CD4-positive, alpha-beta T cell treated with Interleukin-1 beta for 1 hour (primary cell): ENCODE measurements at regions not wholly inside any gene's neighbourhood (a gene's known extent, or its start where the extent isn't known, plus 50 kb on each side); places are given as distances from the start of the nearest gene placed in this dataset.
"Not testable (repeated sequence)": the region's sequence is repeated elsewhere in the genome, so short reads cannot be mapped to it uniquely, and the experiment has no call there.

ENCODE experiments used
- DNase-seq, 2 donors: peaks; one replicate each; pipeline ENCODE4 v3.0.0-alpha.2; 2020 to 2022

DNA sequence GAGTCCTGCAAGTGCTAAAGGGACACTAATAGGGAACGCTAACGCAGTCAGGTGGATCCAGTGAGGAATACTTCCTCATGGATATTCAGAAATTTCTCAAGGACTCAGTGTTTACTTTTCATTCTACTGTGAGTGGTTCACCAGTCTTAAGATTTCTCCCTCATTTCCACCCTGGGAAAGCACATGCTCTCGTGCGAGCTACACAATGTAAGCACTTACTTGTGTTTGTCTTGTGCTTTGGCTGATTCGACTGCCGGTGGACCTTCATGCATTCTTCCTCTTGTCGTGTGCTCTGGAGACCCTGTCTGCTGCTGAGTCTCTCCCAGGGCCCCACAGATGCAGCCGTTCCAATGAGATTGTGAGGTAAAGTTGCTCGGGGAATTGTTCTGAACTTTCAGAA is 180.1 kb downstream of the NUFIP1 start:
- DNase-seq = no peak

DNA sequence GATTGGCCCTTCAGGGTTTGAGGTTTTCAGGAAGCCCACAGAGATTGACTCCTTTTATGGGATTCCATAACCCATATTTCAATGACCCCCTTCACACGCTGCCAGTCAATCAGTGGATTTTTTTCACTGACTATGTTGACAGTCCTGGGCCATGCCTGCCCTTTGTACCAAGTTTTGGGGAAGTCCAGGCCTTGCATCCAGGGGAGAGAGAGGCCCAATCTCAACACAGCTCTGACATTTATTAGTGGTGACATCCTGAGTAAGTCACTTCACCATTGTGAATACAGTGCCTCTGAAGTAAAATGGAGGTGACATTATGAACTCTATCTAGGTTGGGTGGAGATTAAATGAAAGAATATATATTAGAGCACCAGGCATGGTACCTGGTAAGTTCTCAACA is 181.1 kb downstream of the NUFIP1 start:
- DNase-seq = no peak

DNA sequence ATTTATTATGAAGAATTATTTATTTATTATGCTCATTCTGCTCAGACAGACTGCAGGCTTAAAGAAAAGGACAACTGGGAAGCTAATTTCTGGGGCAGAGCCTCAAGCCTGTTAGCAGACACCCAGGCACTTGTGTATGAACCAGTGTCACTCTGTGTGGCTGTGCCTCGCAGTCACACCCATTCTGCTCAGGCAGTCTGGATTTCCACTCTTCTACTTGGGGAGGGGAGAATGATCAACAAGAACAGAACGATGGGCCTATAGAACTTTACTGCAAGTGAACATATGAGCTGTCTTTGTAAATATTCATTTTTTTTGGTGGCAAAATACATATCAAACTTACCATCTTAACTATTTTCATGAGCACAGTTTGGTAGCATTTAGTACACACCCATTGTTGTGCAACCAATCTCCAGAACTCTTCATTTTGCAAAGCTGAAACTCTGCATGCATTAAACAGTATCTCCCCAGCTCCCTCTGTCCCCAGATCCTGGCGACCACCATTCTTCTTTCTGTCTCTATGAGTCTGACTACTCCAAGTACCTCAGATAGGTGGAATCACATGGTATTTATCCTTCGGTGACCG is 181.7 kb downstream of the NUFIP1 start:
- DNase-seq = no peak

- no peak for DNase-seq
These were observed 182.4 kb downstream of the NUFIP1 start for GRCh38 chr13:44806826-44807225.

DNA sequence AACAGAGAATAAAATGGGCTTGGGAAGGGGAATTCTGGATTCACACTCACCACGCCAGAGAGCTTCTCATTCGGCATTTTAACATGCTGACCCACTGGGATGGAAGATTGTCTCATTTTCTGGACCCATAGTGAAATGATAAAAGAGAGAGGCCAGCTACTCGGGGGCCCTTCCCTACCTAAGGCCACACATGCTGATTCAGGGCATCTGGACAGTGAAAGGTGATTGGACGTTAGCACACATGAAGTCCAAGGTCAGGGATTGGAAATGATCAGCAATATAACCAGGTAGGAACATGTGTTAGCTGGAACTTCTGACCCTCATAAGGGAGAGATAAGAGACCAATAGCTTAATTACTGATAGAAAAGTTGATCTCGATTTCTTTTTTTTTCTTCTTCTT is 183.7 kb downstream of the NUFIP1 start:
- DNase-seq = no peak

GRCh38 chr13:44803390-44803789 is 185.9 kb downstream of the NUFIP1 start:
- DNase-seq = no peak

DNA sequence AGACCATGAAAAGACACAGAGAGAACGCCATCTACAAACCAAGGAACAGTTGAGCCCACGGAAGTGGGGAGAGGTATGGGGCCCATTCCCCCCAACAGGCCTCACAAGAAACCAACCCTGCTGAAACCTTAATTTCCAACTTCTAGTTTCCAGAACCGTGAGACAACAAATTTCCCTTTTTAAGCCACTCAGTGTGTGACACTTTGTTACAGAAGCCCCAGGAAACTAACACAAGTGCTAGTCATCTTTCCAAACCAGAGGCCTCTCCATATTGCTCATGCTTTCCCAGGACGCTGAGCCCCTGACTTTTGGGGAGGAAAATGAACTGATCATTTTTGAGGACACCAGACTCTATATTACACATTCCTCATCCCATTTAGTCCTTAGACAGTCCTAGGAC is 186.8 kb downstream of the NUFIP1 start:
- no peak for DNase-seq

DNA sequence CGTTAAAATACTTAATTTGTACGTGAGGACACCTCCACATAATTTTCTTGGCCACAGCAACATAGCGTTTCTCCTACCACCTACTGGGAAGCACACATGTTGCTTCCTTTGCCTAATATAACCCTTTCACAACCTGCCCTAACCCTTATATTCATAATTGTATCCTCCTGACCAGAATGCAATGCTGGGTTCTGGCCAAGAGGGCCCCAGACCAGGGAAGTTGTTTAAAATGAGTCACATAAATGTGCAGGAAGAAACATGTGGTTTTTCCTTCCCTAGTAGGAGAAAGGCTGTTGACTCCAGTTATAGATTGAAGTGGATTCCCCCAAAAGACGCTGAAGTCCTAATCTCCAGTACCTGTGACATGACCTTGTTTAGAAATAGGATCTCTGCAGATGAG is 187.3 kb downstream of the NUFIP1 start:
- no peak for DNase-seq

DNA sequence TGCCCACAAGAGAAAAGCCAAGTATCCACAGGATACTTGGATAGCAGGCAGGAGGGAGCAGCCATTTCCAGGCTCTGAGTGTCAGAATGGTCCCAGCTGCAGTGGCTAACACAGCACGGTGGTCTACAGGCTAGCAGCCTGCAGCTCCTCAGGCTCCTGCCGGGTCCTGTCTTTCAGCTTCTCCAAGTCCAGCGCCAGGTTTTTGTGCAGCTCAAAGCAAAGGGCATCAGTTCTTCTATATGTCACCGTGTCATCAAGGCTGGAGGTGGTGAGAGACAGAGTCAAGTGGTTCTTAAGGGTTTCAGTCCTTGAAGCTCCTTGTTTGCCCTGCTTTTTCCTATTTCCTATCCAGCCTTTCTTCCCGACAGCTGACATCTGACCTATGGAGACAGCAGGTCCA is 188.6 kb downstream of the NUFIP1 start:
- DNase-seq = no peak

DNA sequence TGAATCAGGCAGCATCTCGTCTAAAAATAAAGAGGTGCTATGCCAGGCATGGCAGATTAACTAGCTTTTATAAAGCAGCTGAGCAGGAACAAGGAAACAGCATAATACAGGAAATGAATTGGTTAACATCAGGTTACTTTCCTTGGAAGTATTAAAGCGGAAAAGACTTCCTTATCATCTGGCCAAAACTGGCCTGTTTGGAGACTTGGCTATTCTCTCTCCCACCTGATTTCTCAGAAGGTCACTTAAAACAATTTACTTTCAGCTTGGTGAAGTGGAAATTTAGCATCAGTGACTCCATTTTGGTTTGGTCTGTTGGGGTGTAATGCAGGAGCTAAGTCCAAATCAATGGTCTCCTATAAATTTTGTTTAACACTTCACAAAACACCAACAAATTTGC is 191.6 kb downstream of the NUFIP1 start:
- no peak for DNase-seq

- DNase-seq = no peak
These were observed 192.4 kb downstream of the NUFIP1 start for GRCh38 chr13:44796597-44797490.

DNA sequence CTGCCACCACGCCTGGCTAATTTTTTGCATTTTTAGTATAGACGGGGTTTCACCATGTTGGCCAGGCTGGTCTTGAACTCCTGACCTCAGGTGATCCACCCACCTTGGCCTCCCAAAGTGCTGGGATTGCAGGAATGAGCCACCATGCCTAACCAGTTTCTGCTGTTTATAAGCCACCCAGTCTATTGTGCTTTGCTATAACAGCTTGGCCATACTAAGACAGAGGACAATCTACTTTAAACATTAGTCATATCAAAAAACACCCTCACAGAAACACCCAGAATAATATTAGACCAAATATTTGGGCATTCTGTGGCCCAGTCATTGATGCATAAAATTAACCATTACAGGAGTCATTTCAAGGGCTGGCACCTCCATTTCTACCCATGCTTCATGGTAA is 193.2 kb downstream of the NUFIP1 start:
- not testable (repeated sequence) for DNase-seq

DNA sequence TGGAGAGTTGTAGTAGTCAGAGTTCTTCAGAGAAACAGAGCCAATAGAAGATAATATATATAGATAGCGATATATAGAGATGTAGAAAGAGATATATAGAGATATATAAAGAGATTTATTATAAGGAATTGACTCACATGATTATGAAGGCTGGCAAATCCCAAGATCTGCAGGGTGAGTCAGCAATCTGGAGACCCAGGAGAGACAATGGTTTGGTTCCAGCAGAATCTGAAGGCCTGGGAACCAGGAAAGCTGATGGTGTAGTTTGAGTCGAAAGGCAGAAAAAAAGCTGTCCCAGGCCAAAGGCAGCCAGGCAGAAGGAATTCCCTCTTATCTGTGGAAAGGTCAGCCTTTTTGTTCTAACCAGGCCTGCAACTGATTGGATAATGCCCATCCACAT is 194.1 kb downstream of the NUFIP1 start:
- no peak for DNase-seq

DNA sequence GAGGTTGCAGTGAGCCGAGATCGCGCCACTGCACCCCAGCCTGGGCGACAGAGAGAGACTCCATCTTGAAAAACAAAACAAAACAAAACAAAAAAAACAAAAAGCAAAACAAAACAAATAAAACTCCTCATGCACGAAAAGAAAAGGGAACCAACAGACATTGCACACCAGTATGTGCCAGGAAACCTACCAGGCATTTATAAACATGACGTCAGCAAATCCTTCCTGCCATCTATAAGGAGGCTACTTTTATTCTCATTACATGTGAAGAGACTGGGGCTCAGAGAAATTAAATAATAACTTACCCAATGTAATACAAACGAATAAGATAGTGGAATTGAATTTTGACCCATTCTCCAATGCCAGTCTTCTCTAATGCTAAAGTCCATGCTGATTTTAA is 197.2 kb downstream of the NUFIP1 start:
- DNase-seq = no peak

DNA sequence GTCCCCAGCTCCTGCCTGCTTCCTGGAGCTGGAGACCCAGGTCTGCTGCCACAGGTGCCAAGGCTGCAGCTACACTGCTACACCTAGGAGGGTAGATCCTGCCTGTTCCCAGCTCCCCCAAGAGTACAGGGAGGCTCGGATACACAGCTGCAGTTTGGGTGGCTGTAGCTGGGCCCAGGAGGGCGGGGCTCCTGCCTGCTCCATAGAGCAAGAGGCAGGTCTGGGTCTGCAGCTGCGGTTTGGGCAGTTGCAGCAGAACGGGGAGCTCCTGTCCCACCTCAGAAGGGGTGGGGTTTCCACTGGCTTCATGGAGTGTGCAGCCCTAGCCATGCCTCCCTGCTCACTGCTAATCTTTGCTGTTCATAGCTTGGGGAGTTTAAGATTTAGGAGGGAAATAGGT is 199.0 kb downstream of the NUFIP1 start:
- no peak for DNase-seq

DNA sequence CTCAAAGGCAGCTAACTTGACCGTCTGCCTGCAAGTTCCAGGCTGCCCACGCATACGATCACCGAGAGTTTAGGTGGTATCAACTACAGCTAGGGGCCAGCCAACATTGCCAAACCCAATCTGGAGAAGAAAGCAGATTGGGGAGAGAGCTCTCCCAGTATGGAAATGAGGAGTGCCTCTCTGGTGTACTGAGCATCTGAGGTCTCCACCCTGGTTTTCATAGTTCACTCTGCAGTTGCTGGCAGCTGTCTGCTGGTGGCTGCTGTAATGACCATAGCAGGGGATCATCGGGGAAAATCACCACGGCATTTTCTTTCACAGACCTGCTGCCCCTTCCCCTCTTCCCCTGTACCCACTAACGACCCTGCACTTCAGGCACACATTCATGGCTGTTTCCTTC is 201.7 kb downstream of the NUFIP1 start:
- DNase-seq = no peak

DNA sequence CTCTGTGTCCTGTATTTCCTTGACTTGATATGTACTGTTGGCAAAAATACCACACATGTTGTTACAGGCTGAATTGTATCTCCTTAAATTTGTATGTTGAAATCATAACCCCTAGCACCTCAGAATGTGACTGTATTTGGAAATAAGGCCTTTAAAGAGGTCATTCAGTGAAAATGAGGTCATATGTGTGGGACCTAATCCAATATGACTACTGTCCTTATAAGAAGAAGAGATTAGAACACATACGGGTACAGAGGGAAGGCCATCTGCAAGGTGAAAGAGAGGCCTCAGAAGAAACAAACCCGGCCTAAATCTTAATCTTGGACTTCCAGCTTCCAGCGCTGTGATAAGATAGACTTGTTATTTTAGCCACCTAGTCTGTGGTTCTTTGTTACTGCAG is 202.5 kb downstream of the NUFIP1 start:
- no peak for DNase-seq

GRCh38 chr13:44785401-44785800 is 203.9 kb downstream of the NUFIP1 start:
- no peak for DNase-seq

GRCh38 chr13:44784708-44785080 is 204.6 kb downstream of the NUFIP1 start:
- DNase-seq = no peak

DNA sequence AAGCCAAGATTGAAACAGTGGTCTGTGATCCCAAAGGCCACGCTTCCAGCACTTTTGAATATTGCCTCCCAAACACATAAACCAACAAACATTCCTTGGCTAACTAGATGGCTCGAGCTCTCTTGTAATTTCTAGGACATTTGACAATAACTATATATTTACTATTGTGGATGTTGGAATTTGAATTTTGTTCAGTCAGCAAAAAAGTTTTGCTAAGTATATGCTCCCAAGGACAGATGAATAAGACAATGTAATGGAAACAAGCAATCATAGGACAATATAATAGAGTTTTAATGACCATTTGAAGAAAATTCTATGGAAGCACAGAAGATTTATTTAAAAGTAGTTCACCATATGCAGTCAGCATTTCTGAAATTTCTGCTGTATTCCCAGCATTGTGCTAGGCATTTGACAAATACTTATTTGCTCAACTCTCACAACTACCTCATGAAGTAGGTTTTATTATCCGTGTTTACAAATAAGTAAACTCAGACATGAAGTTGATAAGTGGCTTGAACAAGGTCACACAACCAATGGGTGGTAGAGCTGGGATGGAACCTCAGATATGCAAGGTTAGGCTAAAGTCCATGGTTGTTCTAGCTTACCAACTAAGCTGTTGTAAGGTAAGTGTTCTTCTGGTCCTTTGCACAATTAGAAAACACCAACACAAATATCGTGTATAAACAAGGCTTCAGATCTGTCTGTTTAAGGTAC is 205.1 kb downstream of the NUFIP1 start:
- no peak for DNase-seq

DNA sequence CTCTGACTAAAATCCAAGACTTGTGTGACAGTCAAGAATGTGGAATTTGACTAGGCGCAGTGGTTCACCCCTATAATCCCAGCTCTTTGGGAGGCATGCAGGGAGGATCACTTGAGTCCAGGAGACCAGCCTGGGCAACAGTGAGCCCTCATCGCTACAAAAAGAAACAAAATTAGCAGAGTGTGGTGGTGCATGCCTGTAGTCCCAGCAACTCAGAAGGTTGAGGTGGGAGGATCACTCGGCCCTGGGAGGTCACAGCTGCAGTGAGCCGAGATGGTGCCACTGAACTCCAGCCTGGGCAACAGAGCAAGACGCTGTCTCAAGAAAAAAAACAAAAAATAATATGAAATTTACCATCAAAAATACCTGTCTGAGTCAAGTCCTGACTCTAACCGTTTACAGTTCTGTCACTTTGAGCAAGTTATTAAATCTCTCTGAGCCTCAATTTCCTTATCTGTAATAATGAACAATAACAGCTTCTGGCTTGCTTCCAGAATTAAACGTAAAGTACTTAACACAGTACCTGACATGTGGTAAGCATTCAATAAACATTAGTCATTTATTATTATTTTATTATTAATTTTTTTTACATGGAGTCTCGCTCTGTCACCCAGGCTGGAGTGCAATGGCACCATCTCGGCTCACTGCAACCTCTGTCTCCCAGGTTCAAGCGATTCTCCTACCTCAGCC is 204.6 kb upstream of the TSC22D1 start:
- DNase-seq = no peak

- DNase-seq = no peak
These were observed 202.8 kb upstream of the TSC22D1 start for GRCh38 chr13:44778761-44779484.

GRCh38 chr13:44775290-44775689 is 199.2 kb upstream of the TSC22D1 start:
- not testable (repeated sequence) for DNase-seq
